Uterus (tissue), 2 donors: ENCODE measurements at regions not wholly inside any gene's neighbourhood (a gene's known extent, or its start where the extent isn't known, plus 50 kb on each side); places are given as distances from the start of the nearest gene placed in this dataset.

ENCODE experiments used
- POLR2A ChIP-seq, 2 donors: fragments of 450-650 bp; IDR thresholded peaks; one replicate each; pipeline ENCODE4 v1.6.1; 2016; ENCODE audit warnings: antibody characterized with exemption in 2 of 2, mild to moderate bottlenecking in 1 of 2, moderate library complexity in 1 of 2
- TF ChIP-seq, protein P1 (sequence below), 4 experiments: fragments of 200-600 bp in 2 of 4; fragments of 450-650 bp in 2 of 4; sonication (generic) in 2 of 4; IDR thresholded peaks; one replicate each; pipeline ENCODE4 v1.5.1; 2016 to 2019; ENCODE audit warnings: antibody characterized with exemption in 4 of 4, mild to moderate bottlenecking in 2 of 4, moderate library complexity in 1 of 4

DNA sequence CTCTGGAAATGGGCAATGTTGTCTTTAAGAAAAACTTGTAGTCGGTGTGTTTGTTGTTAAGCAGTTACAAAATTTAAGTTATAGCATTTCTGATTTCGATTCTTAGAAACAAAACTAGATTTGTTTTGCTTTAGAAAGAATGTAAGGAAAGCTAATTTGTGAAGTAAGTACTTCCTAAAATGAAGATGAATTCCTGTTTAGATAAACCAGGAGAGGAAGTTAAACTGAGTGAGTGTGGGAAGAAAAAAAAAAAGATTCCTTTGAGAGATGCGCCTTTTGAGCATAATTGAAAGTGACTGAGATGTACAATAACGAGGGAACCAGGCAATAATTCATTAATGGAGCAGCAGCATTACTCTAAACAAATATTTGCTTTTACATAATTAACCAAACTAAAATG lies 52.4 kb upstream of the ALOX12 start:
- TF ChIP-seq, protein P1, sequence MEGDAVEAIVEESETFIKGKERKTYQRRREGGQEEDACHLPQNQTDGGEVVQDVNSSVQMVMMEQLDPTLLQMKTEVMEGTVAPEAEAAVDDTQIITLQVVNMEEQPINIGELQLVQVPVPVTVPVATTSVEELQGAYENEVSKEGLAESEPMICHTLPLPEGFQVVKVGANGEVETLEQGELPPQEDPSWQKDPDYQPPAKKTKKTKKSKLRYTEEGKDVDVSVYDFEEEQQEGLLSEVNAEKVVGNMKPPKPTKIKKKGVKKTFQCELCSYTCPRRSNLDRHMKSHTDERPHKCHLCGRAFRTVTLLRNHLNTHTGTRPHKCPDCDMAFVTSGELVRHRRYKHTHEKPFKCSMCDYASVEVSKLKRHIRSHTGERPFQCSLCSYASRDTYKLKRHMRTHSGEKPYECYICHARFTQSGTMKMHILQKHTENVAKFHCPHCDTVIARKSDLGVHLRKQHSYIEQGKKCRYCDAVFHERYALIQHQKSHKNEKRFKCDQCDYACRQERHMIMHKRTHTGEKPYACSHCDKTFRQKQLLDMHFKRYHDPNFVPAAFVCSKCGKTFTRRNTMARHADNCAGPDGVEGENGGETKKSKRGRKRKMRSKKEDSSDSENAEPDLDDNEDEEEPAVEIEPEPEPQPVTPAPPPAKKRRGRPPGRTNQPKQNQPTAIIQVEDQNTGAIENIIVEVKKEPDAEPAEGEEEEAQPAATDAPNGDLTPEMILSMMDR (IDR thresholded peaks at IDR 0.05): no peak
- TF ChIP-seq POLR2A (IDR thresholded peaks at IDR 0.05): no peak
